ENCODE measurements at regions not wholly inside any gene's neighbourhood (a gene's known extent, or its start where the extent isn't known, plus 50 kb on each side); places are given as distances from the start of the nearest gene placed in this dataset.

DNA sequence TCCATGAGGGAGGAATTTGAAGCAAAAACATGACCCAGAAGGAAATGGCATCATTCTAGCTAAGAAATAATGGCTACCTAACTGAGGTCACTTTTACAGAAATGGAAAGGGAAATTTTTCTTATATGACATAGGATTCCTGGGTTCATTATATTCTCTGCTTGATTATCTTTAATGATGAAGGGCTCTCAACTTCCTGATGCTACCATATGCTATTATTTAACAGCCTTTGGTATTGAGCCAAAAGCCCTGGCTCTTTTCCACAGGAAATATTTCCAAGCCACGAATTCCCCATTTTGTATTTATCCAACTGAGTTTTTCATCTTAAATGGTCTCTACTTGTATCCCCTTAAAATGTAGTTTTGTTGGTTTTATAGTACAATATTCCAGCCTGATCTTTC lies 63.2 kb upstream of the NPAS2 start:
- Histone ChIP-seq H3K9ac (ENCODE audit: low read depth in 2 of 2, low read length in 2 of 2) (no peak overlapping the region), H3K27ac (no peak overlapping the region)
- intact Hi-C loops (cut with DNase I) = no loop called here

DNA sequence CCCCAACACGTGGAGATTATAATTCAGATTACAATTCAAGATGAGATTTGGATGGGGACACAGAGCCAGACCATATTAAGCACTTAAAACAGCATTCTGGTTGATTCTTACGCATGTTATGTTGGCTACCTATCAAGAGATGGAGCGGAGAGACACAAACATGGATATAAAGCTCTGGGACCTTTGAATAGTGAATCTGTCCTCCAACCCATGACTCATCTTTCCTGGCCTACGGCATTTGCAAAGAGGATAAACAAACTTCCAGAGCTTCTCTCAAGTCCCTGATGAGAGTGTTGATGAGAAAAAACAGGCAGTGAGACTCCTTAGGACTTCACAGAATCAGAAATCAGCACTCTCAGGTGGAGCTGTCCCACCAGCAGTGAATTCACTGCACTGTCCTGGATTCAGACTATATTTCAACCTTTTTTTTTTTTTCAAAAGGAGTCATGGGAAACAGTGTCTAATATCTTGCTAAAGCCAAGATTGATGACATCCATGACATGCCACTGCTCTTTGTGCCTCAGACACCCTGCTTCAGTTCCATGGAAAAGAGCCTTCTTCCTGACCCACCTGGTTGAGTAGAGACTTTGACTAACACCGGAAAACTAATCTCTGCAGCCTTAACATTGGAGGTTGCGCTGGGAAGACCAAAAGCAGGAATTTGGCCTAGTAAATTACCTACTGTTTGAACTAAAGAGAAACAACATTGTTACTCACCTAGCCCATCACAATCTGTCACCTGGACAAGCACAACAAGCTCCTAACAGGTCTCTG lies 62.1 kb upstream of the NPAS2 start:
- TF ChIP-seq, protein P1, sequence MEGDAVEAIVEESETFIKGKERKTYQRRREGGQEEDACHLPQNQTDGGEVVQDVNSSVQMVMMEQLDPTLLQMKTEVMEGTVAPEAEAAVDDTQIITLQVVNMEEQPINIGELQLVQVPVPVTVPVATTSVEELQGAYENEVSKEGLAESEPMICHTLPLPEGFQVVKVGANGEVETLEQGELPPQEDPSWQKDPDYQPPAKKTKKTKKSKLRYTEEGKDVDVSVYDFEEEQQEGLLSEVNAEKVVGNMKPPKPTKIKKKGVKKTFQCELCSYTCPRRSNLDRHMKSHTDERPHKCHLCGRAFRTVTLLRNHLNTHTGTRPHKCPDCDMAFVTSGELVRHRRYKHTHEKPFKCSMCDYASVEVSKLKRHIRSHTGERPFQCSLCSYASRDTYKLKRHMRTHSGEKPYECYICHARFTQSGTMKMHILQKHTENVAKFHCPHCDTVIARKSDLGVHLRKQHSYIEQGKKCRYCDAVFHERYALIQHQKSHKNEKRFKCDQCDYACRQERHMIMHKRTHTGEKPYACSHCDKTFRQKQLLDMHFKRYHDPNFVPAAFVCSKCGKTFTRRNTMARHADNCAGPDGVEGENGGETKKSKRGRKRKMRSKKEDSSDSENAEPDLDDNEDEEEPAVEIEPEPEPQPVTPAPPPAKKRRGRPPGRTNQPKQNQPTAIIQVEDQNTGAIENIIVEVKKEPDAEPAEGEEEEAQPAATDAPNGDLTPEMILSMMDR (IDR thresholded peaks at IDR 0.05) = no peak

More for the DNA sequence above, 63.2 kb upstream of the NPAS2 start:
- H3K4me1 ChIP-seq = no peaks in the 10 kb centered on the region
- TF ChIP-seq, protein P1 (IDR thresholded peaks at IDR 0.05) = no peak
- no peak overlapping the region for H3K4me3 ChIP-seq
- no peak for DNase-seq
- H3K36me3 ChIP-seq = no peaks in the 10 kb centered on the region
- no peaks in the 10 kb centered on the region for H3K9me3 ChIP-seq
- no peaks in the 10 kb centered on the region for H3K27me3 ChIP-seq

DNA sequence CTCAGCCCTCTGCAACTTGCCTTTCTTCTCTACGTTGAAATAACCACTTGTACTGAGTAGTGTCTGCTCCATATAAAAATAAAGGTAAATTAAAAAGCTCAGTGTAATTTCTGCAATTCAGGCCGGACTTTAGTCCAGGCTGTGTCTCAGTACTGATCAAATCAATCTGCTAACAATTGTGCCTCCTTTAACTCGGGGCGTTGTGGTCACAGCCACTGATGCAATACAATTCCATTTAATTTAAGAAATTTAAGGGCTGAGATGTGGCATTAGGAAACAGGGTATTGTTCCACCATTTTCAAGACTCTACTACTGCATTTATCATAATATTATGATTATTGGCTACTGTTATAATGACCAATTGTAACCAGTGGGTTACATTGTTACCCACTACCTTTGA lies 60.0 kb upstream of the NPAS2 start:
- Histone ChIP-seq H3K27me3 (no peaks in the 10 kb centered on the region), H3K9ac (ENCODE audit: low read depth in 2 of 2, low read length in 2 of 2) (no peak overlapping the region), H3K27ac (no peak overlapping the region), H3K9me3 (no peaks in the 10 kb centered on the region), H3K4me1 (no peaks in the 10 kb centered on the region), H3K36me3 (no peaks in the 10 kb centered on the region), H3K4me3 (no peak overlapping the region)
- no peak for DNase-seq
- TF ChIP-seq, protein P1 (IDR thresholded peaks at IDR 0.05) = no peak
- intact Hi-C loops (cut with DNase I) = no loop called here

More for the DNA sequence above, 62.1 kb upstream of the NPAS2 start:
- intact Hi-C loops (cut with DNase I) = no loop called here
- Histone ChIP-seq H3K36me3 (no peaks in the 10 kb centered on the region), H3K27ac (peak overlapping the region; percentile 17), H3K4me3 (no peak overlapping the region), H3K4me1 (no peaks in the 10 kb centered on the region), H3K9me3 (no peaks in the 10 kb centered on the region), H3K9ac (ENCODE audit: low read depth in 2 of 2, low read length in 2 of 2) (no peak overlapping the region), H3K27me3 (no peaks in the 10 kb centered on the region)
- DNase-seq = no peak

DNA sequence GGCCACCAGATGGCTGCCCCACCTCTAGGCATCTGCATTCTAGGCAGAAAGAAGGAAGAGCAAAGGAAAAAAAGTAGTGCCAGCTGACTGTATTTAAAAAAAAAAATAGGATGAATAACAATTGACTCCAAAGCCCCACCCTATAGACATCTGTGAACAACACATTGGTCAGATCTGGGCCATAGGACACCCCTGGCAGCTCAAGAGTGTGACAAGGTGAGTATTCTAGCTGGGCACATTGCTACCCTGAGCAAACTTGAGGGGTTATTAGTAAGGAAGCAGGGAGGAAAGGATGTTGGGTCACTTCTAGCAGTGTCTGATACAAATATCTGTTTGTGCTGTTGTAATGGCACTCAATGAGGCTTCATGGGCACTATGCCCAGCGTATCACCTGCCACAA lies 58.6 kb upstream of the NPAS2 start:
- no peaks in the 10 kb centered on the region for H3K27me3 ChIP-seq
- H3K9me3 ChIP-seq = no peaks in the 10 kb centered on the region
- H3K9ac ChIP-seq (ENCODE audit: low read depth in 2 of 2, low read length in 2 of 2) = no peak overlapping the region
- no peak overlapping the region for H3K27ac ChIP-seq
- no peaks in the 10 kb centered on the region for H3K4me1 ChIP-seq
- no peak overlapping the region for H3K4me3 ChIP-seq
- DNase-seq = no peak
- intact Hi-C loops (cut with DNase I) = no loop called here
- no peaks in the 10 kb centered on the region for H3K36me3 ChIP-seq
- TF ChIP-seq, protein P1 (IDR thresholded peaks at IDR 0.05) = no peak

DNA sequence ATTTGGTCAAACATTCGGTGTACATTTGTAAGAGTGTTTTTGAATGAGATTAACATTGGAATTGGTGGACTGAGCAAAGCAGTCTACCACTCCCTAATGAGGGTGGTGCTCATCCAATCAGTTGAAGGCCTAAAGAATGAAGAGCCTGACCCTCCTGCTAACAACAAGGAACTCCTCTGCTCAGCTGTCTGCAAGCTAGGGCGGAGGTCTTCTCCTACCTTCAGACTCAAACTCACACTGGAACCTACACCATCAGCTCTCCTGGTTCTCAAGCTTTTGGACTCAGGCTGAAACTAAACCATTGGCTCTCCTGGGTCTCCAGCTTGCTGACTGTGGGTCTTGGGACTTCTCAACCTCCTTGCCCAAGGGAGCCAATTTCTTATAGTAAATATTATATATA lies 55.5 kb upstream of the NPAS2 start:
- Histone ChIP-seq H3K27ac (no peak overlapping the region), H3K27me3 (no peaks in the 10 kb centered on the region), H3K4me3 (no peak overlapping the region), H3K9ac (ENCODE audit: low read depth in 2 of 2, low read length in 2 of 2) (no peak overlapping the region), H3K36me3 (no peaks in the 10 kb centered on the region), H3K4me1 (no peaks in the 10 kb centered on the region), H3K9me3 (no peaks in the 10 kb centered on the region)
- TF ChIP-seq, protein P1 (IDR thresholded peaks at IDR 0.05) = no peak
- DNase-seq = no peak
- intact Hi-C loops (cut with DNase I) = no loop called here
